Cardiac fibroblast (primary cell): ENCODE measurements at regions not wholly inside any gene's neighbourhood (a gene's known extent, or its start where the extent isn't known, plus 50 kb on each side); places are given as distances from the start of the nearest gene placed in this dataset.

ENCODE experiments used
- DNase-seq, 2 donors: peaks; one replicate each; pipeline versions ENCODE4 v3.0.0 to v3.0.0-alpha.2; 2010; ENCODE audit warnings: low read depth in 2 of 2
- H3K4me3 ChIP-seq, 2 donors: replicated peaks in 1 of 2; 1 replicate in 1 of 2; 2 replicates in 1 of 2; pipeline ENCODE4 v1.5.1; 2011; ENCODE audit warnings: low read depth in 2 of 2, low read length in 2 of 2, mild to moderate bottlenecking in 2 of 2, moderate library complexity in 1 of 2
- TF ChIP-seq, protein P1 (sequence below): IDR thresholded peaks from one replicate; pipeline ENCODE4 v1.5.1; 2011; ENCODE audit warnings: low read depth, mild to moderate bottlenecking, low read length, inconsistent platforms

DNA sequence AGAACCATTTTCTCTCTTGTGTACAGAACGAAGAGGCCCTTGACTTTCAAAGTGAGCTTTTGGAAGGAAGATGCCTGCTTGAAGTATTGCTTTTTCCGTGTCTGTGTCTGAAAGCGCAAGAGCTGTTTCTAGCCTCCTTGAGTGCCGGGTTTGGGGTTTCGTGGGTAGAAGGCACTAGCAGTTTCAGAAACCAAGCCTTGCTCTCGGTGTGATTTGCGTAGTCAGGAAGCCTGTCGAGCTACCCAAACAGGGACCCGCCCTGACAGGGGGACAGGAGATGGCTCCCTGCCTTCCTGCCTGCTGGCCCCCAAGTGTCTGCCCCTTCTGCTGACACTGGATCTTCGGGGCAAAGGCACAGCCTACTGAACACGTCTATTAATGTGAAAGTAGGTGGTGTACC, 322.0 kb downstream of the MAF start:
- TF ChIP-seq, protein P1, sequence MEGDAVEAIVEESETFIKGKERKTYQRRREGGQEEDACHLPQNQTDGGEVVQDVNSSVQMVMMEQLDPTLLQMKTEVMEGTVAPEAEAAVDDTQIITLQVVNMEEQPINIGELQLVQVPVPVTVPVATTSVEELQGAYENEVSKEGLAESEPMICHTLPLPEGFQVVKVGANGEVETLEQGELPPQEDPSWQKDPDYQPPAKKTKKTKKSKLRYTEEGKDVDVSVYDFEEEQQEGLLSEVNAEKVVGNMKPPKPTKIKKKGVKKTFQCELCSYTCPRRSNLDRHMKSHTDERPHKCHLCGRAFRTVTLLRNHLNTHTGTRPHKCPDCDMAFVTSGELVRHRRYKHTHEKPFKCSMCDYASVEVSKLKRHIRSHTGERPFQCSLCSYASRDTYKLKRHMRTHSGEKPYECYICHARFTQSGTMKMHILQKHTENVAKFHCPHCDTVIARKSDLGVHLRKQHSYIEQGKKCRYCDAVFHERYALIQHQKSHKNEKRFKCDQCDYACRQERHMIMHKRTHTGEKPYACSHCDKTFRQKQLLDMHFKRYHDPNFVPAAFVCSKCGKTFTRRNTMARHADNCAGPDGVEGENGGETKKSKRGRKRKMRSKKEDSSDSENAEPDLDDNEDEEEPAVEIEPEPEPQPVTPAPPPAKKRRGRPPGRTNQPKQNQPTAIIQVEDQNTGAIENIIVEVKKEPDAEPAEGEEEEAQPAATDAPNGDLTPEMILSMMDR: no peak
- no peak overlapping the region for H3K4me3 ChIP-seq
- no peak for DNase-seq

DNA sequence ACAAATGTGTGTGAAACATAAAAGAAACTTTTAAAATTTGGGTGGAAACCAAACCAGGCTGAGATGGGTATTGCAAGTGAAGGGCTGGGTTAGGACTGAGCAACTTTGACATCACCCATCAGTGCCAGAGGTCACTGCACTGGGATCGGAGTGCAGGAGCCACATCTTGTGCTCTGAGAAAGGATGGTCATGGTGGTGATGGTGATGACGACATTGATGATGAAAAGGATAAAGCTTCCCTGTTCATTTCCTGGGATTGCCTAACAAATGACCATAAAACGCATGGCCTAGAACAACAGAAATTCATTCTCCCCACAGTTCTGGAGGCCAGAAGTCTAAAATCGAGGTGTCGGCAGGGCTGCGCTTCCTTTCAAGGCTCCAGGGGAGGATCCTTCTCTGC, 324.0 kb downstream of the MAF start:
- no peak overlapping the region for H3K4me3 ChIP-seq
- DNase-seq: no peak
- TF ChIP-seq, protein P1: no peak

DNA sequence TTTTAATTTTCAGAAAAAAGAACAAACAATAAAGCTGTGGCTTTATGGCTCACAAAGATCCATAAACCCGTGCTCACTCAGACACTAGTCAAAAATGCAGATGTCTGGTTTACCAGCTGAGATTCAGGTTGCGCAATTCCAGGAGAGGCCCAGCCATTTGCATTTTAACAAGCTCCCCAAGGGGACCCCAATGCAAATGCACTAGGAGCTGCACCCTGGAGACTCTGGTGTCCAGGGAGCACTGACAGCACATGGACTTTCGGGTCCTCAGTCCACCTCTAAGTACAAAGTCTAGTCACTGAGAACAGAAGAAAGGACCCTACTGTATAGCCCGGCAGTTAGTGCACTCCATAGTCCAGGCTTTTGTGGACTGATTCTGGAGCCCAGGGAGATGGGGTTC, 326.3 kb downstream of the MAF start:
- TF ChIP-seq, protein P1: no peak
- no peak overlapping the region for H3K4me3 ChIP-seq
- no peak for DNase-seq

DNA sequence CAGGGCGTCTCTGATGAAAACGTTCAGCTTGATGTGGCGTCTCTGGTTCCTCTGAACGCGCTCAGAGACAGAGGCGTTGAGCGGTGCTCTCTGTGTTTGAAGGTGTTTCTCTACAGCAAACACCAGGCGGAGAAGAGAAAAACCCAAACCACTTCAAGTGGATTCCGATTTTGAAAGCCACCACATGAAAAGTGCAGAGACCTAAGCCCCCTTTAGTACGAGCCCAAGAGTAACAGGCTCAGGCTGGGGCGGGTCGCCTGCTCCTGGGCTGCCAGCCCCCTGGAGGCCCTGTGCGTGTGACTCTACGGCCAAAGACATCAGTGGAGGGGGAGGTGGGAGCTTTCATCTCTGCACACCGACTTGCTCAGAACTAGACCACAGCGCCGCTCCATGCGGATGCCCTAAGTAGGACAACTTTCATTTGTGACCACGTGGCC, 328.4 kb downstream of the MAF start:
- no peak for DNase-seq

DNA sequence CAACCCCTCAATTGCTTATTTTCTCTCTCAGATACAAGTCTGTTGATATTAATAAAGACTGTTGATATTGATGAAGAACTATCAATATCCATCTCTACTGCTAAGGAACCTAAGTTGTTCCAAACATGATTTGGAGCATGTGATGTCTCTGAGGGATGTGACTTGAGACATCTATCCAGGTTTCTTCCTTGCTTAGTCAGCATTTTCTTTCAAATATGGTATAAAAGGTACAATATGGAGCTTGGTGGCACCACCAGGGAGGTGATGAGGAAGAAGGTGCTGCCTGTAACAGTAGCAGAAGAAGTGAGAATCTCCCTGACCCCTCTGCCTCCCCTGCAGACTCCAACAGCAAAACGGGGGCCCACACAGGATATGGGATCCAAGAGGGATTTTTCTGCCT, 329.0 kb downstream of the MAF start:
- no peak for DNase-seq
- TF ChIP-seq, protein P1: no peak
- H3K4me3 ChIP-seq: no peak overlapping the region

More for the DNA sequence above, 328.4 kb downstream of the MAF start:
- TF ChIP-seq, protein P1: no peak
- no peak overlapping the region for H3K4me3 ChIP-seq

DNA sequence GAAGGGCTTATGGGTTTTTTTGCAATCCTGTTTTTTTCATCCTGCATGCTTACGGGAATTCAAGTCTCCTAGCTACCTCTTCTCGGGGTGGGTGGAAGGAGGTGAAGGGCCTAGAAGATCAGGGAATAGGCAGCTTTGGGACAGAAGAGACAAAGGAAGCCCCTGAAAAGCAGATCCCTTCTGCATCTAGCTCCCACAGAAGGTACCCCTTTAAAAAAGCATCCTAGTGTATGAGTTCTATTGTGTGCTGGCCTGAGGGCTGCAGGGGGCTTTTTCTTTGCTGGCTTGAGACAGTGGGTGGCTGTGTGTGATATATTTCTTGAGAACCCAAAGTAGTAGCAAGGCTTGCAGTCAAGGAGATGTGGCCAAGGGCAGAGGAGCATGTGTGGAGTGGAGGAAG, 330.5 kb downstream of the MAF start:
- DNase-seq: no peak
- TF ChIP-seq, protein P1: no peak
- no peak overlapping the region for H3K4me3 ChIP-seq

DNA sequence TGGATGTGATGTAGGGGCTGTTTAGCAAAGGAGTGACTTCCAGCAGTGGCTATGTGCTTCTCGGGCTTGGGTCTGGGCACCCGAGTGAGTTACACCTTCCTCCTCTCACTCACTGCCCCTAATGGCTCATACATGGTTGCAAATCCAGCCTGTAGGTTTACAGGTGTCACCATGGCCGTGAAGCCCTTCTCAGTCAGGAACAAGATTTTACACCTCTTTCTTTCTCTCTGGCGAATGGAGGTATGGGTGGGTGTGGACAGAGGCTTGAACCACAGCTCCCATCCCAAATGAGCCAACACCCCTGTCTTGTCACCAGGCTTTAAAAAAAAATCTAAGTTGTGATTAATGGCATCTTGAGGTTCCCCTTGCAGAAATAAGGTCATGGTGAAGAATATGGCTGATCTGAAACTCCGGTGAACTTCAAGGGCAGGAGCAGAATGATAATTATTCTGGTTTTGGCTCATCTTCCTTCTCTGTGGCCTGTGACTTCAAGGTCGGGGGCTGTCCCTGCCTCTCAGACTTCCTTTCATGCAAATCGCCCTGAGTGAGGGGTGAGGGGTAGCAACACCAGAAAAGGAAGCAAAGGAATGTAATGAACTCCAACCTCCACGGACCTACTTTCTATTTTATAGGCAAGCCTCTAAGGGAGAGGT, 331.2 kb downstream of the MAF start:
- DNase-seq: no peak

More for the DNA sequence above, 331.2 kb downstream of the MAF start:
- H3K4me3 ChIP-seq: no peak overlapping the region
- TF ChIP-seq, protein P1: no peak
